Ovary (tissue), 3 donors: ENCODE measurements at regions not wholly inside any gene's neighbourhood (a gene's known extent, or its start where the extent isn't known, plus 50 kb on each side); places are given as distances from the start of the nearest gene placed in this dataset.

ENCODE experiments used
- CTCF ChIP-seq, 3 donors: fragments of 450-650 bp in 2 of 3; fragments of 200-600 bp in 1 of 3; IDR thresholded peaks; one replicate each; pipeline versions ENCODE4 v1.5.1 to v1.8.0; 2016 to 2022; ENCODE audit warnings: antibody characterized with exemption in 3 of 3, mild to moderate bottlenecking in 1 of 3
- EP300 ChIP-seq: sonication (generic); formaldehyde crosslinking; IDR thresholded peaks from one replicate; pipeline ENCODE4 v1.6.1; 2017; ENCODE audit warnings: antibody characterized with exemption
- POLR2A ChIP-seq: fragments of 450-650 bp; IDR thresholded peaks from one replicate; pipeline ENCODE4 v1.6.1; 2017; ENCODE audit warnings: antibody characterized with exemption, mild to moderate bottlenecking, moderate library complexity
- donor health status: DM: no; HTN: no; CAD: no.

DNA sequence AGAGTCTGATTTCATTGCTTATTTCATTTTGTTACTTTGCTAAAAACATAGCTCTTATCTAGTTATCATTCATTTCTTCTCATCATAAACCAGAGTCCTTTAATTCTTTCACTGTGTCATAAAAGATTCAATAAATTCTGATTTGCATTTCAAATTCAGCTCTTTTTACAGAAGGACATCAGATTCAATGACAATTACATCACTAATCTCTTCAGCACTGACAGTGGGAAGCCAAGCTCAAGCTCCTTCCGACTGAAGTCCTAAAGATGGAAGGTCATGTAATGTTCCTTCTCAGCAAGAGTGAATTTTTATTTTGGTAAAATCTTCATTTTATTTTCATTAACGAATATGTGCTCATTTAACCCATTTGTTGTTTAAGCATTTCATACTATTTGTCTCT lies 530.7 kb upstream of the ADGRL2 start:
- TF ChIP-seq POLR2A, result no peak
- no peak for TF ChIP-seq CTCF (IDR thresholded peaks at IDR 0.05)
- no peak for TF ChIP-seq EP300
